ENCODE measurements at regions not wholly inside any gene's neighbourhood (a gene's known extent, or its start where the extent isn't known, plus 50 kb on each side); places are given as distances from the start of the nearest gene placed in this dataset.
A peak's percentile ranks its signal among the peaks of the same experiment; 100 is the strongest.
"Not testable (repeated sequence)": the region's sequence is repeated elsewhere in the genome, so short reads cannot be mapped to it uniquely, and the experiment has no call there.

DNA sequence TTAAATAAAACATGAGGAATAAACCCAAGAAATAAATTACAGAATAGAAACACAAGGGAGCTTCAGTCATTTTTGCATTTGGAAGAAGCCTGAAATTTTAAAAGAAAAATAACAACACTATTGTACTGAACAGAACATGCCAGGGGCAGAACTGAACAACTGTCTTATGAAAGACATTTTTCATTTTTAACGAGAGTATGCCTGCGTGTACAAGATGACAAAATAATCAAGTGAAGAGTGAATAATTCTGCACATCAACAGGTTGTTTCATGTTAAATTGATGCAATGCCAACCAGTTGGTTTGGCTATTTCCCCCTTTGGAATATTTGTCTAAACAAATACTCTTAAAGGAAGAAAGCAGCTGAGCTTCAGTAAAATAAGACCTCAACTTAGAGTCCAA lies 103.3 kb upstream of the BTG1 start:
- H3K4me3 ChIP-seq (ENCODE audit: low read length in 2 of 2), result no peak overlapping the region
- H3K27me3 ChIP-seq (ENCODE audit: control insufficient read depth in 2 of 2, insufficient read depth in 1 of 2, low read length in 1 of 2), result no peaks in the 10 kb centered on the region
- no peak for DNase-seq (ENCODE audit: low read depth in 6 of 9, low spot score in 9 of 9)
- H3K9me3 ChIP-seq (ENCODE audit: control insufficient read depth in 2 of 2, insufficient read depth in 1 of 2, low read length in 1 of 2), result no peaks in the 10 kb centered on the region
- H3K4me1 ChIP-seq (ENCODE audit: control insufficient read depth in 2 of 2, insufficient read depth in 2 of 2, low read length in 2 of 2), result no peaks in the 10 kb centered on the region
- no peaks in the 10 kb centered on the region for H3K36me3 ChIP-seq (ENCODE audit: control insufficient read depth in 2 of 2, insufficient read depth in 2 of 2, low read length in 1 of 2)
- WGBS, result 95% methylated on average over 2 of the region's 2 CpGs
- no peak overlapping the region for H3K27ac ChIP-seq (ENCODE audit: low read depth in 1 of 2, low read length in 1 of 2)

DNA sequence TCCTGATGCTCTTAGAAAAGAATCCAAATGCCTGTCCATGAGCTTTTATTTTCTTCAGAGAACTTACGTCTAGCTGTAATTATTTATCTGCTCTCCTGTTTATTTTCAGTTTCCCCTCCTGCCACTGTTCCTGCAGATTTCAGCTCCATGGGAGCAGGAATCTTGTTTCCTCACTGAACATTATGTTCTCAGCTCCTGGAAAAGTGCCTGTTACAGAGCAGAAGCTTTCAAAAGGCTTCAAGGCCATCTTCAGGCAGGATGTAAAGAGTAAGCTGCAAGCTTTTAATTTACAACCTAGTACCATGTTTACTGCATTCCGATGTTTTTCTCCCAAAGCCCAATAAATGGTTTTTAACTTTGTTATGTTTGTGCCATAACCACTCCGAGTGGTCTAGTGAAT lies 98.4 kb upstream of the BTG1 start:
- no peaks in the 10 kb centered on the region for H3K9me3 ChIP-seq (ENCODE audit: control insufficient read depth in 2 of 2, insufficient read depth in 1 of 2, low read length in 1 of 2)
- H3K4me1 ChIP-seq (ENCODE audit: control insufficient read depth in 2 of 2, insufficient read depth in 2 of 2, low read length in 2 of 2), result no peaks in the 10 kb centered on the region
- H3K36me3 ChIP-seq (ENCODE audit: control insufficient read depth in 2 of 2, insufficient read depth in 2 of 2, low read length in 1 of 2), result no peaks in the 10 kb centered on the region
- 94% methylated on average over 3 of the region's 3 CpGs for WGBS
- no peak for DNase-seq (ENCODE audit: low read depth in 6 of 9, low spot score in 9 of 9)
- no peak overlapping the region for H3K4me3 ChIP-seq (ENCODE audit: low read length in 2 of 2)
- no peak overlapping the region for H3K27ac ChIP-seq (ENCODE audit: low read depth in 1 of 2, low read length in 1 of 2)
- no peaks in the 10 kb centered on the region for H3K27me3 ChIP-seq (ENCODE audit: control insufficient read depth in 2 of 2, insufficient read depth in 1 of 2, low read length in 1 of 2)

DNA sequence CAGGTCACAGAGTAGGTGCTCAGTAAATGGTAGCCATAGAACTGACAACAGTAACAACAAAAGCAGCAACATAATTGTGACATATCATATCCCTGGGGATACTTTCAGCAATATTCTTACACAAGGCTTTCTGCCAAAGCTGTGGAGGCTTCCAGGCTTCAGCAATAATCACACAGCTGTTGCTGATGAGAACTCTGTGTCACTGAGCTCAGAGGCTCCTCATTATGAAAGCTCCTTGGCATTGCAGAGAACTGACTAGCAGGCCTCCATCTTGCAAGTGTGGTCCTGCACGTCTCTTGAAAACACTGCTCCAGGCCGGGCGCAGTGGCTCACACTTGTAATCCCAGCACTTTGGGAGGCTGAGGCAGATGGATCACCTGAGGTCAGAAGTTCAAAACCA lies 97.3 kb upstream of the BTG1 start:
- no peaks in the 10 kb centered on the region for H3K4me1 ChIP-seq (ENCODE audit: control insufficient read depth in 2 of 2, insufficient read depth in 2 of 2, low read length in 2 of 2)
- H3K27ac ChIP-seq (ENCODE audit: low read depth in 1 of 2, low read length in 1 of 2), result no peak overlapping the region
- no peak overlapping the region for H3K4me3 ChIP-seq (ENCODE audit: low read length in 2 of 2)
- H3K9me3 ChIP-seq (ENCODE audit: control insufficient read depth in 2 of 2, insufficient read depth in 1 of 2, low read length in 1 of 2), result no peaks in the 10 kb centered on the region
- no peaks in the 10 kb centered on the region for H3K36me3 ChIP-seq (ENCODE audit: control insufficient read depth in 2 of 2, insufficient read depth in 2 of 2, low read length in 1 of 2)
- WGBS, result 98% methylated on average over 3 of the region's 3 CpGs
- no peak for DNase-seq (ENCODE audit: low read depth in 6 of 9, low spot score in 9 of 9)
- no peaks in the 10 kb centered on the region for H3K27me3 ChIP-seq (ENCODE audit: control insufficient read depth in 2 of 2, insufficient read depth in 1 of 2, low read length in 1 of 2)

DNA sequence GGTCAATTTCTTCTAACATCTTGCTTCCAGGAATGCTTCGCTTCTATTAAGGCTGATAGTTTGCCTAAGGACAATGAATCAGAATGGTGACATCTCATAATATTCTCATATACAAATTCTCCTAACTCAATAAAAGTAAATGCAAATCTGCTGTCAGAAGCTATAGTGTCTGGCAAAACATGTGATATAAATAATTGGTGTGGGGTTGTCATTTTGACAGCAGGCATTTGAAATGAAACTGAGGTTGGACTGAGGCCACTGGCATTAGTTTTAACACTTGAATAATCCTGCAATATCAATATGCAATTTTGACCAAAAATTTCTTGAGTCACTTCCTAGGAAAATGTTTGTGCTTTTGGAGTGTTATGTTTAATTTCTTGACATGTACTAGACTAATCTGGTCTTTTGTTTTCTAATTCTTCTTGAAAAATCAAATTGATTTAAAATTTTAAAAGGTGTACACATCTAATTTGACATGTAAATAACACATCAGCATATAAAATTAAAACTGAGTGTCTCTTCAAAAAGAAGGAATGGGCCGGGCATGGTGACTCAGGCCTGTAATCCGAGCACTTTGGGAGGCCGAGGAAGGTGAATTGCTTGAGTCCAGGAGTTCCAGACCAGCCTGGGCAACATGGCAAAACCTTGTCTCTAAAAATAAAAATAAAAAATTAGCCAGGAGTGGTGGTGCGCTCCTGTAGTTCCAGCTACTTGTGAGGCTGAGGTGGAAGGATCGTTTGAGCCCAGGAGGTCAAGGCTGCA lies 92.3 kb upstream of the BTG1 start:
- H3K36me3 ChIP-seq (ENCODE audit: control insufficient read depth in 2 of 2, insufficient read depth in 2 of 2, low read length in 1 of 2), result no peaks in the 10 kb centered on the region
- H3K4me1 ChIP-seq (ENCODE audit: control insufficient read depth in 2 of 2, insufficient read depth in 2 of 2, low read length in 2 of 2), result peaks cover 0 to 7% of the 10 kb centered on the region in 2 donors
- no peaks in the 10 kb centered on the region for H3K9me3 ChIP-seq (ENCODE audit: control insufficient read depth in 2 of 2, insufficient read depth in 1 of 2, low read length in 1 of 2)
- no peaks in the 10 kb centered on the region for H3K27me3 ChIP-seq (ENCODE audit: control insufficient read depth in 2 of 2, insufficient read depth in 1 of 2, low read length in 1 of 2)
- no peak overlapping the region for H3K4me3 ChIP-seq (ENCODE audit: low read length in 2 of 2)
- DNase-seq (ENCODE audit: low read depth in 6 of 9, low spot score in 9 of 9), result no peak
- H3K27ac ChIP-seq (ENCODE audit: low read depth in 1 of 2, low read length in 1 of 2), result no peak overlapping the region
- over 99% methylated on average over 6 of the region's 6 CpGs for WGBS

DNA sequence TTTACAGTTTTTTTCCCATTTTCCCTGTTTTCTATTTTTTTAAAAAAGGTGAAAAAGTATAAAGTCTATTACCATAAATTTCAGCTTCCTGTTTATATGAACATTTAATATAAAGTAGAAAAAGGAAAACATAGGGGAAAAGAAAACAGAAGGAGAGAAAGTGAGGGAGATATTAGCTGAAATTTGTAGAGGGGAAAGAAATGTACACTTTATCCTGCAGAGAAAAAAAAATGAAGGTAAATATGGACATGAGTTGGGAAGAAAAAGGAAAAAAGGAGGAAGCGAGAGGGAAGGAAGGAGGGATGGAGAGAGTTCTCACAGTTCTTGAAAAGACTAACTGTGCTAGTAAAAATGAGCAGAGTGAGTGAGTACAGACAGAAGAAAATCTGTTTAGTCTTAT lies 91.6 kb upstream of the BTG1 start:
- Histone ChIP-seq H3K4me1 (ENCODE audit: control insufficient read depth in 2 of 2, insufficient read depth in 2 of 2, low read length in 2 of 2) (peaks cover 0 to 7% of the 10 kb centered on the region in 2 donors), H3K27me3 (ENCODE audit: control insufficient read depth in 2 of 2, insufficient read depth in 1 of 2, low read length in 1 of 2) (no peaks in the 10 kb centered on the region), H3K36me3 (ENCODE audit: control insufficient read depth in 2 of 2, insufficient read depth in 2 of 2, low read length in 1 of 2) (no peaks in the 10 kb centered on the region), H3K4me3 (ENCODE audit: low read length in 2 of 2) (no peak overlapping the region), H3K9me3 (ENCODE audit: control insufficient read depth in 2 of 2, insufficient read depth in 1 of 2, low read length in 1 of 2) (no peaks in the 10 kb centered on the region), H3K27ac (ENCODE audit: low read depth in 1 of 2, low read length in 1 of 2) (no peak overlapping the region)
- no peak for DNase-seq (ENCODE audit: low read depth in 6 of 9, low spot score in 9 of 9)
- WGBS, result 95% methylated on average over 1 of the region's 1 CpG

DNA sequence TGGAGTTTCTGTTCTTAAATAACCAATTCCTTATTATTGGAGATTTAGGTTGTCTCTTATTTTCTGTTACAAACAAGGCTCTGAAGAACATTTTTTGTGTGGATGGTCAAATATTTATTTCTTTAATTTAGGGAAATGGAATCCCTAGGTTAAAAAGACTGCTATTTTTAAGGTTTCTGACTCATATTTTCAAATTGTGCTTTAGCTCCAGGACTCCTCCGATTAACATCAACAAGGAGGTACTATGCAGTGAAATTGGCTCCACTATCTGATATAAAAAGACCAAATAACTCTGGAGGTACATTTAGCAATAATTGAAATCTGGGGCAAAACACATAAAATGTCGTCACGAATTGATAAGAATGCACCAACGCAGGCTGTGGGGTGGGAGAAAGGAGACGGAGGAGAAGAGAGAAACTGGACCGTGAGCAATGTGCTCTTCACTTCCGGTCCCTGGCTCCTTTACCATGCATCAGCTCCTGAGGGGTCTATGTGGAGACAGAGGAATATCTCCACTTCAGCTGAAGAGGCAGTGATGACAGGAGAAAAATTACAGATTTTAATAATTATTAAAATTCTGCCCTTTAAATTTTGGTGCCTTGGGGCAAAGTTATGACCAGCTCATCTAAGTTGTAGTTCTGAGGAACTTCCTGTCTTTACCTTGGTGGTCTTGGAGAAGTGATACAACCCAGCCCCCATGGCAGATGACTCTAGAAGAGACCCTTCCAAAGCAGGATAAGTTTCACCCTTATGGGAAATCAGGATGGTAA lies 90.2 kb upstream of the BTG1 start:
- Histone ChIP-seq H3K9me3 (ENCODE audit: control insufficient read depth in 2 of 2, insufficient read depth in 1 of 2, low read length in 1 of 2) (no peaks in the 10 kb centered on the region), H3K4me3 (ENCODE audit: low read length in 2 of 2) (no peak overlapping the region), H3K27ac (ENCODE audit: low read depth in 1 of 2, low read length in 1 of 2) (no peak overlapping the region), H3K4me1 (ENCODE audit: control insufficient read depth in 2 of 2, insufficient read depth in 2 of 2, low read length in 2 of 2) (peaks cover 0 to 7% of the 10 kb centered on the region in 2 donors), H3K36me3 (ENCODE audit: control insufficient read depth in 2 of 2, insufficient read depth in 2 of 2, low read length in 1 of 2) (no peaks in the 10 kb centered on the region), H3K27me3 (ENCODE audit: control insufficient read depth in 2 of 2, insufficient read depth in 1 of 2, low read length in 1 of 2) (no peaks in the 10 kb centered on the region)
- no peak for DNase-seq (ENCODE audit: low read depth in 6 of 9, low spot score in 9 of 9)
- 98% methylated on average over 7 of the region's 7 CpGs for WGBS

DNA sequence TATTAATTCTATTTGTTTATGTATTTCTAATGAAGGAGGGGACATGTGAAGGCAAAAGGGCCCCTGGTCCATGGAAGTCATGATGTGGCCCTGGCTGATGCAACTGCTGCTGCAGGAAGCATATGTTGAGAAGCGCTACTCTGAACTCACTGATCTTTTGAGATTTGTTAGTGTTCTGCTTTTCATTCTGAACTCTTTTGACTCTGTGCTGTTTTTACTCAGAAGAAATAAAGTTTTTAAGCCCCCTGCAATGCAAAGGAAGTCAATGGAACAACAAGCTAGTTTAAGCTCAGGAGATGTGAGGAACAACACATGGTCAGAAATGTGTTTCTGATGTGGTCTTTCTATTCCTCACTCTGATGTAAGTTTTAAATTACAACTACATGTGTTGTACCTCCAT lies 88.9 kb upstream of the BTG1 start:
- Histone ChIP-seq H3K36me3 (ENCODE audit: control insufficient read depth in 2 of 2, insufficient read depth in 2 of 2, low read length in 1 of 2) (no peaks in the 10 kb centered on the region), H3K4me3 (ENCODE audit: low read length in 2 of 2) (no peak overlapping the region), H3K27me3 (ENCODE audit: control insufficient read depth in 2 of 2, insufficient read depth in 1 of 2, low read length in 1 of 2) (no peaks in the 10 kb centered on the region), H3K4me1 (ENCODE audit: control insufficient read depth in 2 of 2, insufficient read depth in 2 of 2, low read length in 2 of 2) (peaks cover 0 to 7% of the 10 kb centered on the region in 2 donors), H3K27ac (ENCODE audit: low read depth in 1 of 2, low read length in 1 of 2) (peak overlapping the region in 1 of 2 donors; percentile 48), H3K9me3 (ENCODE audit: control insufficient read depth in 2 of 2, insufficient read depth in 1 of 2, low read length in 1 of 2) (no peaks in the 10 kb centered on the region)
- peak in 6 of 9 donors; percentile 13 to 64 (median 26) for DNase-seq (ENCODE audit: low read depth in 6 of 9, low spot score in 9 of 9)
- 69% methylated on average over 1 of the region's 1 CpG for WGBS

DNA sequence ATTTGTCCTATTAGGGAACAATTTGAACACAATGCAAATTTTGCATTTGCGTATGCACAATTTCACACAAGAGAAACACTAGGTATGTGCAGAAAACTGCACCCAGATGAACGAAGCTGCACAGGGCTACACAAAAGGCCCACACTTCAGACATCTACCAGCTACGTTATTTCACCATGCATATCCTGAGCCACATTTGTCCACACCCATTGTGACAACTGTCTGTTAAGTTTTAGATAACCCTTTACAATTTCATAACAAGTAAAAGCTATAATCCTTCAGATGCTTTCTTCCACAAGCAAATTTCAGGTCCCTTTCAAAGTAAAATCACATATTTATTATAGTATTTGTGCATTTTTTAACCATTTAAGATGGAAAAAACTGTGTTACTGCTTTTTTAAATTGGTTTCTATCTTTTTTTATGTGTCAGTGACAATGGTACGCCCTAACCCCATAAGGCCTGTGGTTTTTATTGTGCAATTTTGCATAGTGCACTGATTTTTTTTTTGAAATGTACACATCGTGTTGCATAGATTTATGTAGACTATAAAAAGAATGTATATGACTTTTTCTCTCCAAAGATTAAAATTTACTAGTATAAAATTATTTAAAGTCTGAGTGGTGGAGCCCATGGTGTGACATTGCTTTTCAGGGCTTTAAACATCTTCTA lies 87.8 kb upstream of the BTG1 start:
- DNase-seq (ENCODE audit: low read depth in 6 of 9, low spot score in 9 of 9), result no peak
- Histone ChIP-seq H3K27ac (ENCODE audit: low read depth in 1 of 2, low read length in 1 of 2) (no peak overlapping the region), H3K36me3 (ENCODE audit: control insufficient read depth in 2 of 2, insufficient read depth in 2 of 2, low read length in 1 of 2) (no peaks in the 10 kb centered on the region), H3K4me1 (ENCODE audit: control insufficient read depth in 2 of 2, insufficient read depth in 2 of 2, low read length in 2 of 2) (peaks cover 0 to 7% of the 10 kb centered on the region in 2 donors), H3K27me3 (ENCODE audit: control insufficient read depth in 2 of 2, insufficient read depth in 1 of 2, low read length in 1 of 2) (no peaks in the 10 kb centered on the region), H3K9me3 (ENCODE audit: control insufficient read depth in 2 of 2, insufficient read depth in 1 of 2, low read length in 1 of 2) (no peaks in the 10 kb centered on the region), H3K4me3 (ENCODE audit: low read length in 2 of 2) (no peak overlapping the region)
- WGBS, result 81% methylated on average over 5 of the region's 5 CpGs

DNA sequence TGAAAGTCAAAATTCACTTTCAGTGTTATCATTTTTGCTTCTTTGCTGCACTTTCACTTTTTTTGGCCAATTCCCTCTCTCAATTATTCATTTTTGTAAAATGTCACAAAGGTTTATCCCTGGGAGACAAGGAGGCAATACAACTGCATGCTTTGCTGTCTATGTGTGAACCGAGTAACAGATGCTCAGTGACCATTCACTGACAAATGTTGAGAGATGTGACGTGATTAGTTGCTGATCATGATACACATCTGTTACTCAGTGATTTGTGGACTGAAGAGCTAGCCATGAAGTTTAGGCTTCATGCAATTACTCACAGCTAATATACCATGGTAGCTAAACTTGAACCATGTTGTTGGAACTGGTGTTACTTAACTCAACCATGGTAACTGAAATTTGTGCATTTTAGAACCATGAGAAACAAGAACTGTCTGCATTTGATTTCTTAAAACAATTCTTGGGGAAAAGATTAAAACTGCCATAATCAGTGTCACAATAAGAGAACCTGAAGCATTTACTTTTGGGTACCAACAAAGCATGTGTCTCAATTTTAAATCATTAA lies 86.8 kb upstream of the BTG1 start:
- WGBS, result no CpG with 5 or more reads among the region's 2 CpGs

More for the DNA sequence above, 86.8 kb upstream of the BTG1 start:
- H3K36me3 ChIP-seq (ENCODE audit: control insufficient read depth in 2 of 2, insufficient read depth in 2 of 2, low read length in 1 of 2); H3K4me3 ChIP-seq (ENCODE audit: low read length in 2 of 2); H3K27ac ChIP-seq (ENCODE audit: low read depth in 1 of 2, low read length in 1 of 2); H3K4me1 ChIP-seq (ENCODE audit: control insufficient read depth in 2 of 2, insufficient read depth in 2 of 2, low read length in 2 of 2); DNase-seq (ENCODE audit: low read depth in 6 of 9, low spot score in 9 of 9); H3K27me3 ChIP-seq (ENCODE audit: control insufficient read depth in 2 of 2, insufficient read depth in 1 of 2, low read length in 1 of 2); H3K9me3 ChIP-seq (ENCODE audit: control insufficient read depth in 2 of 2, insufficient read depth in 1 of 2, low read length in 1 of 2): not testable (repeated sequence)

Measured in thymus (tissue), 11 donors.